ENCODE measurements at regions not wholly inside any gene's neighbourhood (a gene's known extent, or its start where the extent isn't known, plus 50 kb on each side); places are given as distances from the start of the nearest gene placed in this dataset.

- DNase-seq: no peak
Measured at GRCh38 chr10:78402591-78402990, 368.9 kb downstream of the RPS24 start.

GRCh38 chr10:78403781-78404180 is 370.1 kb downstream of the RPS24 start:
- DNase-seq: no peak

GRCh38 chr10:78404296-78404695 is 370.6 kb downstream of the RPS24 start:
- no peak for DNase-seq

- DNase-seq: no peak
Measured at GRCh38 chr10:78405231-78405630, 371.6 kb downstream of the RPS24 start.

- DNase-seq: no peak
Measured at GRCh38 chr10:78405736-78406135, 372.1 kb downstream of the RPS24 start.

GRCh38 chr10:78406648-78407008 is 373.0 kb downstream of the RPS24 start:
- DNase-seq: no peak

GRCh38 chr10:78407009-78407711 is 373.5 kb downstream of the RPS24 start:
- peak; percentile 69 for DNase-seq

GRCh38 chr10:78407966-78408365 is 374.3 kb downstream of the RPS24 start:
- no peak for DNase-seq

GRCh38 chr10:78408671-78409472 is 375.2 kb downstream of the RPS24 start:
- no peak for DNase-seq

- DNase-seq: no peak
Measured at GRCh38 chr10:78410046-78410965, 376.6 kb downstream of the RPS24 start.

GRCh38 chr10:78411716-78412115 is 378.1 kb downstream of the RPS24 start:
- no peak for DNase-seq

GRCh38 chr10:78412605-78413004 is 378.9 kb downstream of the RPS24 start:
- no peak for DNase-seq

GRCh38 chr10:78413076-78414055 is 379.7 kb downstream of the RPS24 start:
- DNase-seq: no peak

- no peak for DNase-seq
Measured at GRCh38 chr10:78414380-78414779, 380.7 kb downstream of the RPS24 start.

- DNase-seq: no peak
Measured at GRCh38 chr10:78415111-78415510, 381.4 kb downstream of the RPS24 start.

GRCh38 chr10:78416031-78417011 is 382.7 kb downstream of the RPS24 start:
- DNase-seq: no peak

GRCh38 chr10:78417425-78418370 is 384.0 kb downstream of the RPS24 start:
- no peak for DNase-seq

GRCh38 chr10:78419481-78420265 is 386.0 kb downstream of the RPS24 start:
- DNase-seq: no peak

All from activated naive CD4-positive, alpha-beta T cell treated with anti-CD3 and anti-CD28 coated beads, Interleukin-2, amount 50 U/mL, for 16 hours (primary cell).